ENCODE measurements at regions not wholly inside any gene's neighbourhood (a gene's known extent, or its start where the extent isn't known, plus 50 kb on each side); places are given as distances from the start of the nearest gene placed in this dataset.

DNA sequence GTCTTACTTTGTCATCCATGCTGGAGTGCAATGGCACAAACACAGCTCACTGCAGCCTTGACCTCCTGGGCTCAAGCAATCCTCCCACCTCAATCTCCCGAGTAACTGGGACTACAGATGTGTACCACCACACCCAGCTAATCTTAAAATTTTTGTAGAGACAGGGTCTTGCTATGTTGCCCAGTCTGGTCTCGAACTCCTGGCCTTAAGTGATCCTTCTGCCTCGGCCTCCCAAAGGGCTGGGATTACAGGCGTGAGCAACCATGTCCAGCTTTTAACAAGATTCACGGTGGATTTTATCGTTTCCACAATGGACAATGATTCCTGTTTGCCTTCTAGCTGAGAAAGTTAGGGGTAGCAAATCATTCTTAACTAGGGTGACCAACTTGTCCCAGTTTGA is 165.9 kb downstream of the ZNF608 start:
- H3K27ac ChIP-seq (ENCODE audit: low read depth in 2 of 2, low read length in 1 of 2) = no peak overlapping the region

DNA sequence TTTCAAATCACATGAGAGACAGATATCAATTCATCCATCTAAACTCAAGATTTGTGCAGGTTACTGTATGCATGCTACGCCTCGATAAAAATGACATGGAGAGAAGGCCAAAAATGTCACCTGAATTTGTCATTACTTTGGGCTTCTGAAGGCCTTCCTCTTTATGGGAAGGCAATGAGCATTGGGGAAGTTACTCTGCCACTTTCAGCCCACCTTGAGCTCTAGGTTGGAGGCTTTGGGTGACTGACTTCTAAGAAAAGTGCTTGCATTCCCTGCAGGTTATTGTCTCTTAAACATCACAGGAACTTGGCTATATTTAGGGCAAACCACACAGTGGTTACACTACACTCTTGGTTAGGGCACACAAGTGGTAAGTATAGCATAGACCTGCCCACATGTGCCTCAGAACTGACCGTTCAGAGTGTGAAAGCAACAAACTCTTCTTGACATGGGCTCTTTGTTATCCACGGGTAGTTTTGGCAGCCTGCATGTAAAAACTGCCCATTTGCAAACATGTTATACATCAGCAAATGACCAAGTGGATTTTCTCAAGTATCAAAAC is 169.5 kb downstream of the ZNF608 start:
- Histone ChIP-seq H4K20me1 (ENCODE audit: insufficient read depth) (no peaks in the 10 kb centered on the region), H3K9me3 (no peaks in the 10 kb centered on the region), H3K9me2 (no peaks in the 10 kb centered on the region), H3K9ac (no peak overlapping the region), H3K27ac (ENCODE audit: low read depth in 2 of 2, low read length in 1 of 2) (no peak overlapping the region), H3K27me3 (ENCODE audit: insufficient read depth) (no peaks in the 10 kb centered on the region), H3K36me3 (replicated peaks in 1 of 2; ENCODE audit: control insufficient read depth in 1 of 2, insufficient read depth in 2 of 2, low read length in 1 of 2) (no peaks in the 10 kb centered on the region), H3K4me3 (ENCODE audit: low read depth in 2 of 2, low read length in 1 of 2) (no peak overlapping the region), H3K4me2 (no peak overlapping the region), H3K4me1 (ENCODE audit: control insufficient read depth in 1 of 2, insufficient read depth in 2 of 2, low read depth in 1 of 2, low read length in 1 of 2) (peaks cover 0 to 22% of the 10 kb centered on the region in 2 experiments; a peak in 2 of 4 replicates), H3F3A (replicated peaks; ENCODE audit: insufficient read depth) (no peaks in the 10 kb centered on the region), H3K79me2 (ENCODE audit: insufficient read depth) (no peaks in the 10 kb centered on the region), H2AFZ (ENCODE audit: low read depth) (no peak overlapping the region)
- ChIA-PET CTCF (interaction anchor here (1.2 to 1.5 kb wide), 2 partner anchors 16 to 20 kb away, joined by 4 read pairs; no protein-coding TSS in a partner anchor), POLR2A (no interaction called here)
- DNase-seq = no peak
- 80% methylated on average over 3 of the region's 4 CpGs for WGBS (ENCODE audit: low lambda C conversion rate)
- TF ChIP-seq, protein P1, sequence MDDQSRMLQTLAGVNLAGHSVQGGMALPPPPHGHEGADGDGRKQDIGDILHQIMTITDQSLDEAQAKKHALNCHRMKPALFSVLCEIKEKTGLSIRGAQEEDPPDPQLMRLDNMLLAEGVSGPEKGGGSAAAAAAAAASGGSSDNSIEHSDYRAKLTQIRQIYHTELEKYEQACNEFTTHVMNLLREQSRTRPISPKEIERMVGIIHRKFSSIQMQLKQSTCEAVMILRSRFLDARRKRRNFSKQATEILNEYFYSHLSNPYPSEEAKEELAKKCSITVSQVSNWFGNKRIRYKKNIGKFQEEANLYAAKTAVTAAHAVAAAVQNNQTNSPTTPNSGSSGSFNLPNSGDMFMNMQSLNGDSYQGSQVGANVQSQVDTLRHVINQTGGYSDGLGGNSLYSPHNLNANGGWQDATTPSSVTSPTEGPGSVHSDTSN (IDR thresholded peaks at IDR 0.05) = no peak
- TF ChIP-seq, protein P2, sequence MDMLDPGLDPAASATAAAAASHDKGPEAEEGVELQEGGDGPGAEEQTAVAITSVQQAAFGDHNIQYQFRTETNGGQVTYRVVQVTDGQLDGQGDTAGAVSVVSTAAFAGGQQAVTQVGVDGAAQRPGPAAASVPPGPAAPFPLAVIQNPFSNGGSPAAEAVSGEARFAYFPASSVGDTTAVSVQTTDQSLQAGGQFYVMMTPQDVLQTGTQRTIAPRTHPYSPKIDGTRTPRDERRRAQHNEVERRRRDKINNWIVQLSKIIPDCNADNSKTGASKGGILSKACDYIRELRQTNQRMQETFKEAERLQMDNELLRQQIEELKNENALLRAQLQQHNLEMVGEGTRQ (IDR thresholded peaks at IDR 0.05; ENCODE audit: borderline replicate concordance, low read depth, low read length) = no peak
- TF ChIP-seq, protein P3, sequence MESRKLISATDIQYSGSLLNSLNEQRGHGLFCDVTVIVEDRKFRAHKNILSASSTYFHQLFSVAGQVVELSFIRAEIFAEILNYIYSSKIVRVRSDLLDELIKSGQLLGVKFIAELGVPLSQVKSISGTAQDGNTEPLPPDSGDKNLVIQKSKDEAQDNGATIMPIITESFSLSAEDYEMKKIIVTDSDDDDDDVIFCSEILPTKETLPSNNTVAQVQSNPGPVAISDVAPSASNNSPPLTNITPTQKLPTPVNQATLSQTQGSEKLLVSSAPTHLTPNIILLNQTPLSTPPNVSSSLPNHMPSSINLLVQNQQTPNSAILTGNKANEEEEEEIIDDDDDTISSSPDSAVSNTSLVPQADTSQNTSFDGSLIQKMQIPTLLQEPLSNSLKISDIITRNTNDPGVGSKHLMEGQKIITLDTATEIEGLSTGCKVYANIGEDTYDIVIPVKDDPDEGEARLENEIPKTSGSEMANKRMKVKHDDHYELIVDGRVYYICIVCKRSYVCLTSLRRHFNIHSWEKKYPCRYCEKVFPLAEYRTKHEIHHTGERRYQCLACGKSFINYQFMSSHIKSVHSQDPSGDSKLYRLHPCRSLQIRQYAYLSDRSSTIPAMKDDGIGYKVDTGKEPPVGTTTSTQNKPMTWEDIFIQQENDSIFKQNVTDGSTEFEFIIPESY (IDR thresholded peaks at IDR 0.05; ENCODE audit: borderline replicate concordance, low read depth) = no peak
- TF ChIP-seq JUND (IDR thresholded peaks at IDR 0.05) (no peak), RXRA (IDR thresholded peaks at IDR 0.05; ENCODE audit: borderline replicate concordance, low read depth) (no peak), MXI1 (IDR thresholded peaks at IDR 0.05; ENCODE audit: low read depth, low read length) (no peak), TCF12 (IDR thresholded peaks at IDR 0.05) (no peak), EP300 (IDR thresholded peaks at IDR 0.05; ENCODE audit: borderline replicate concordance in 1 of 2, low read depth in 1 of 2, low read length in 1 of 2) (no peak)
- TF ChIP-seq, protein P4, sequence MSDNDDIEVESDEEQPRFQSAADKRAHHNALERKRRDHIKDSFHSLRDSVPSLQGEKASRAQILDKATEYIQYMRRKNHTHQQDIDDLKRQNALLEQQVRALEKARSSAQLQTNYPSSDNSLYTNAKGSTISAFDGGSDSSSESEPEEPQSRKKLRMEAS (IDR thresholded peaks at IDR 0.05; ENCODE audit: low read depth) = no peak

More for the DNA sequence above, 165.9 kb downstream of the ZNF608 start:
- H3K4me2 ChIP-seq = no peak overlapping the region
- DNase-seq = no peak
- no peak overlapping the region for H2AFZ ChIP-seq (ENCODE audit: low read depth)
- ChIA-PET POLR2A (no interaction called here), CTCF (interaction anchor here (0.7 to 2.1 kb wide), 3 partner anchors 9 to 19 kb away, joined by 3 to 7 read pairs (median 3); no protein-coding TSS in a partner anchor)
- 82% methylated on average over 6 of the region's 6 CpGs for WGBS (ENCODE audit: low lambda C conversion rate)
- H3K79me2 ChIP-seq (ENCODE audit: insufficient read depth) = no peaks in the 10 kb centered on the region
- H3K4me3 ChIP-seq (ENCODE audit: low read depth in 2 of 2, low read length in 1 of 2) = no peak overlapping the region
- no peak overlapping the region for H3K9ac ChIP-seq
- no peaks in the 10 kb centered on the region for H3K9me3 ChIP-seq
- no peaks in the 10 kb centered on the region for H3K36me3 ChIP-seq (replicated peaks in 1 of 2; ENCODE audit: control insufficient read depth in 1 of 2, insufficient read depth in 2 of 2, low read length in 1 of 2)
- H4K20me1 ChIP-seq (ENCODE audit: insufficient read depth) = no peaks in the 10 kb centered on the region
- TF ChIP-seq NFIC (IDR thresholded peaks at IDR 0.05; ENCODE audit: borderline replicate concordance) (no peak), RCOR1 (IDR thresholded peaks at IDR 0.05; ENCODE audit: low read length) (no peak), MEF2A (IDR thresholded peaks at IDR 0.05; ENCODE audit: borderline replicate concordance, low read depth) (no peak), JUND (IDR thresholded peaks at IDR 0.05) (no peak), TAF1 (IDR thresholded peaks at IDR 0.05; ENCODE audit: borderline replicate concordance, low read depth, low read length) (no peak), FOSL2 (IDR thresholded peaks at IDR 0.05; ENCODE audit: borderline replicate concordance, low read depth) (no peak), NRF1 (IDR thresholded peaks at IDR 0.05; ENCODE audit: low read depth, low read length) (no peak), FOXM1 (IDR thresholded peaks at IDR 0.05; ENCODE audit: low read depth) (no peak), SMC3 (IDR thresholded peaks at IDR 0.05; ENCODE audit: low read depth, low read length) (no peak), CHD2 (IDR thresholded peaks at IDR 0.05; ENCODE audit: low read length, partially characterized antibody) (no peak), MXI1 (IDR thresholded peaks at IDR 0.05; ENCODE audit: low read depth, low read length) (no peak), EZH2phosphoT487 (IDR thresholded peaks at IDR 0.05; ENCODE audit: borderline replicate concordance, low read depth) (no peak), TEAD4 (IDR thresholded peaks at IDR 0.05; ENCODE audit: borderline replicate concordance, insufficient read depth) (no peak), RXRA (IDR thresholded peaks at IDR 0.05; ENCODE audit: borderline replicate concordance, low read depth) (no peak)
- TF ChIP-seq, protein P5, sequence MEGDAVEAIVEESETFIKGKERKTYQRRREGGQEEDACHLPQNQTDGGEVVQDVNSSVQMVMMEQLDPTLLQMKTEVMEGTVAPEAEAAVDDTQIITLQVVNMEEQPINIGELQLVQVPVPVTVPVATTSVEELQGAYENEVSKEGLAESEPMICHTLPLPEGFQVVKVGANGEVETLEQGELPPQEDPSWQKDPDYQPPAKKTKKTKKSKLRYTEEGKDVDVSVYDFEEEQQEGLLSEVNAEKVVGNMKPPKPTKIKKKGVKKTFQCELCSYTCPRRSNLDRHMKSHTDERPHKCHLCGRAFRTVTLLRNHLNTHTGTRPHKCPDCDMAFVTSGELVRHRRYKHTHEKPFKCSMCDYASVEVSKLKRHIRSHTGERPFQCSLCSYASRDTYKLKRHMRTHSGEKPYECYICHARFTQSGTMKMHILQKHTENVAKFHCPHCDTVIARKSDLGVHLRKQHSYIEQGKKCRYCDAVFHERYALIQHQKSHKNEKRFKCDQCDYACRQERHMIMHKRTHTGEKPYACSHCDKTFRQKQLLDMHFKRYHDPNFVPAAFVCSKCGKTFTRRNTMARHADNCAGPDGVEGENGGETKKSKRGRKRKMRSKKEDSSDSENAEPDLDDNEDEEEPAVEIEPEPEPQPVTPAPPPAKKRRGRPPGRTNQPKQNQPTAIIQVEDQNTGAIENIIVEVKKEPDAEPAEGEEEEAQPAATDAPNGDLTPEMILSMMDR (IDR thresholded peaks at IDR 0.05) = no peak
- TF ChIP-seq, protein P2 (IDR thresholded peaks at IDR 0.05; ENCODE audit: borderline replicate concordance, low read depth, low read length) = no peak
- TF ChIP-seq, protein P6, sequence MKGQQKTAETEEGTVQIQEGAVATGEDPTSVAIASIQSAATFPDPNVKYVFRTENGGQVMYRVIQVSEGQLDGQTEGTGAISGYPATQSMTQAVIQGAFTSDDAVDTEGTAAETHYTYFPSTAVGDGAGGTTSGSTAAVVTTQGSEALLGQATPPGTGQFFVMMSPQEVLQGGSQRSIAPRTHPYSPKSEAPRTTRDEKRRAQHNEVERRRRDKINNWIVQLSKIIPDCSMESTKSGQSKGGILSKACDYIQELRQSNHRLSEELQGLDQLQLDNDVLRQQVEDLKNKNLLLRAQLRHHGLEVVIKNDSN (IDR thresholded peaks at IDR 0.05; ENCODE audit: borderline replicate concordance, low read depth) = no peak
- no peaks in the 10 kb centered on the region for H3K9me2 ChIP-seq
- peaks cover 0 to 15% of the 10 kb centered on the region in 2 experiments; a peak in 1 of 4 replicates for H3K4me1 ChIP-seq (ENCODE audit: control insufficient read depth in 1 of 2, insufficient read depth in 2 of 2, low read depth in 1 of 2, low read length in 1 of 2)
- H3K27me3 ChIP-seq (ENCODE audit: insufficient read depth) = no peaks in the 10 kb centered on the region
- no peaks in the 10 kb centered on the region for H3F3A ChIP-seq (replicated peaks; ENCODE audit: insufficient read depth)

All from SK-N-SH (cell line).